DND-41 (cell line): ENCODE measurements at regions not wholly inside any gene's neighbourhood (a gene's known extent, or its start where the extent isn't known, plus 50 kb on each side); places are given as distances from the start of the nearest gene placed in this dataset.

ENCODE experiments used
- CTCF ChIP-seq: IDR thresholded peaks from 2 replicates; pipeline ENCODE4 v1.5.1; 2012; ENCODE audit warnings: borderline replicate concordance, low read length, moderate library complexity, mild to moderate bottlenecking; ENCODE audit not compliant: poor library complexity, severe bottlenecking; ENCODE audit errors: extremely low read depth
- EZH2 ChIP-seq: IDR thresholded peaks from 3 replicates; pipeline ENCODE4 v1.6.1; 2012; ENCODE audit warnings: borderline replicate concordance, low read depth, mild to moderate bottlenecking, moderate library complexity, low read length, inconsistent platforms; ENCODE audit not compliant: severe bottlenecking

GRCh38 chr16:52958951-52959350 lies 93.7 kb downstream of the CHD9NB start:
- TF ChIP-seq CTCF, result no peak
- TF ChIP-seq EZH2, result no peak
